Fibroblast of skin of left quadriceps (primary cell): ENCODE measurements at regions not wholly inside any gene's neighbourhood (a gene's known extent, or its start where the extent isn't known, plus 50 kb on each side); places are given as distances from the start of the nearest gene placed in this dataset.

ENCODE experiments used
- DNase-seq, 2 experiments: peaks; one replicate each; pipeline ENCODE4 v3.0.0-alpha.2; 2013; ENCODE audit warnings: low read depth in 2 of 2

DNA sequence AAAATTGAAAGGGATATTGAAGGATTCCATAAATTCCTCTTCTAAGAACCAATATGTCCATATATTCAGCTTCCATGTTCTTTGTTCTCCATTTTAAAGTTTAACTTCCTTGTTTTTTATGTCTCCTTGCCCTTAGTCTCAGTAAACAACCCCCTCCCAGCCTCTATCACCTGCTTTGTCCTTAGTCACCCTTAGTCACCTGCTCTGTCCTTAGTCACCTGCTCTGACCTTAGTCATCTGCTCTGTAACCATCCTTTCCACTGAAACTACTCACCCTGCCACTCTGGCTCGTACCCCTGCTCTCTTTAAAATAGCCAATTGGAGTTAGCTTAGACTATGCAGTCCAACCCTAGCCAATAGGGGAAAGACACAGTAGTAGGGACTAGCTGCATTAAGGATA lies 136.2 kb upstream of the TMEM106B start:
- no peak for DNase-seq

DNA sequence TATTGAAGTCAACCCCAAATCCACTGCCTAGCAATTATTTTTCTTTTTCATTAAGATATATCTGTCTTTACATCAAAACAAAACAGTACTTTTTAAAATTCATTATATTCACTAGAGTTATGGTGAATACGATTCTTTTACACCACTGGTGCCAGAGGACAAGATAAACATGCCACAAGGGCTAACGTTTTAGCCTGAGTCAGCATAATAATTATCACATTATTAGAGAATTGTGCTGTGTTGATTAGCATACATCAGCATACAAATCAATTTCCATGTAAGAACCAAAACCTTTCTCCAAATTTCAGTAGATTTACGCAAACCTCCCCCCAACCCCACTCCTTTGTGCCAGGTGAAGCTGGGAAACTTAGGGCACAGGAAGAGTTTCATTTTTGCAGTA lies 131.1 kb upstream of the TMEM106B start:
- DNase-seq, result no peak

DNA sequence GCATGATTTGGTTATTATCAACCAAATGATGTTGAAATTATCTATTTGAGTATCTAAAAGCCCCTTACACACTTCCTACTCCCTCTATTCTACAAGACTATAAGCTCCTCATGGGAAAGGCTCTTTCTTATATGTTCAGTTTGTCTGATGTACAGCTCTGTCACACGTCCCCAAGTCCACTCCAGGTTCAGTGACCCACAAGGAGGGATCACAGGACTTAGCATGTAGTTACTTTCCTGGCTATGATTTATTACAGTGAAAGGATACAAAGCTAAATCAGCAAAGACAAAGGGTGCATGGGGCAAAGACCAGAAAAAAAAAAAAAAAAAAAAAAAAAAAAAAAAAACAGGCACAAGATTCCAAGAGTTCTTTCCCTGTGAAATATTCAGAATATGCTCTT lies 125.6 kb upstream of the TMEM106B start:
- no peak for DNase-seq

- DNase-seq, result no peak
Observed at GRCh38 chr7:12089951-12090756, 120.9 kb upstream of the TMEM106B start.

GRCh38 chr7:12090757-12091221 lies 120.3 kb upstream of the TMEM106B start:
- no peak for DNase-seq

DNA sequence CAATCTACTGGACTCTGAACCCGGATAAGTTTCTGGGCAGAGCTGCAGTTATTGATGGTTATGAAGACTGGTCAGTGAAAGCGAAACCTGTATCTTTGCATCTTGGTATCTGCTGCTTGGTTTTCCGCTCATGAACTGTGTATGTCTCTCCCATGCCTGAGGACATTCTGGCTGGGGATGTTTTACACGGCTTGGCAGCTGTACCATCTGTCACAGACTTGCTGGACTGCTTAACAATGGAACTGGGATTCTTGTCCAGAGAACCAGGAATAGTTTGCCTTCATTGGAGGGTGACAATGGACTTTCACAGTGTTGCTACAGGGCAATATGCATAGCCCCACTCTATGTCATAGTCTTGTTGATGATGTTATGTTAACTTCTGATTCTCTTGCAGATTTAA lies 119.9 kb upstream of the TMEM106B start:
- no peak for DNase-seq

DNA sequence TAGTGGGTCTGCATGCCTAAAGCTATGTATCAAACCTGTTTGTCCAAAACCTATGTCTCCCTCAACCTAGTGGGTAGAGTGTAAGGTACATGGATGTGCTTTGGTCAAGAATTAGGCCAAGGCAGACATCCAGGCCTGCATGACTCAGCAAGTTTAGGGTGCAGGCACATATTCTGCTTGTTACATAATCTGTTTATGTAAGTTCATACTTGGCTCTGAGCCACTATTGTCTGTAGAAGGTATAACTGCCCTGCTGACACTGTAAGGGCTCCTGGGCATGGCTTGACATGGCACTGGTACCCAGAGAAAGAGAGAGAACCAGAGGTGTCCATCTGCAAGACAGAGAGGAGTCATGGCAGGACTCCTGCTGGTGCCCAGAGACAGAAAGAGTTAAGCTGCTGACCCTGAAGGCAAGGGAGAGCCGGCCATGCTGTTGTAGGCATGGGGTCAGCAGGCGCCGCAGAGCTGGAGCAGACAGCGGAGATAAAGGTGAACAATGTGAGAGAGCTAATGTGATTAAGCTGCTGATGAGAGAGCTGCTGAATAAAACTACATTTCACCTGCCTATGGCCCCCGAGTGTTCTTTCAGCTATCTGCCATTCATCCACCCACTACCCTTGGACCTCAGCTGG lies 118.5 kb upstream of the TMEM106B start:
- no peak for DNase-seq

DNA sequence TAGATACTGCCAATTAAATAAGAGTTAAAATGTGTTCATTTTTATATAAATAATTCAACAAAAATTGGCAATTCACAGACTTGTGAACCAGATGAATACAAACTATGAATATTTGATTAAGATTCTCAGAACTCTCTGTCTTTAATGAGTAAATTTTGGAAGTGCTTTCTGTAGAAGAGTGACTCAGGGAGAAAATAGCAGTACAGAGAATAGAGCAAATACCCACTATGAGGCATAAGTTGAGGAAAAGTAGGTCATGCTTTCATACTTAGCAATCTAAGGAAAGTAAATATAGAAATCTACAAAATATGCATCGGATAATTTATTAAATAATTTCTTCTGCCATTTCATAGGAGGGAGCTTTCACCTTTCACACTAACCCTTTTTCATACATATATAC lies 117.7 kb upstream of the TMEM106B start:
- no peak for DNase-seq

GRCh38 chr7:12094365-12094921 lies 116.7 kb upstream of the TMEM106B start:
- DNase-seq, result no peak

- DNase-seq, result no peak
Observed at GRCh38 chr7:12102126-12102525, 109.0 kb upstream of the TMEM106B start.

DNA sequence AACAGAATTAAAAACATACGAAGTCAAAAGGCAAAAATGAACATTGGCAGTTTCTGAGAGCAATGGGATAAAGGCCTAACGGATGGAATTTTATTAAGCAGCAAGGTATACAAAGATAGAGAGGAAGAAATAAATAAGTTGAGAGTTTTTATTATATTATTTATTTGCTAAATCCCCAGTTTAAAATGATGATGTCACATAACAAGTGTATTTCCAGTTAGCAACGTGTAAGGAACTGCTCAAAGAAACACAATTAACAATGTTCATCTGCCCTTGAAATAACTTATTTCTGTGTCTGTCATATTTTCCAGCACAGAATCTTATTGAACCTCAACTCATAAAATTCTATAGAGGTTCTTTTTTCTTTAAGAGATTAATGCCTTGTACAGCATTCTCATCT lies 108.6 kb upstream of the TMEM106B start:
- no peak for DNase-seq

DNA sequence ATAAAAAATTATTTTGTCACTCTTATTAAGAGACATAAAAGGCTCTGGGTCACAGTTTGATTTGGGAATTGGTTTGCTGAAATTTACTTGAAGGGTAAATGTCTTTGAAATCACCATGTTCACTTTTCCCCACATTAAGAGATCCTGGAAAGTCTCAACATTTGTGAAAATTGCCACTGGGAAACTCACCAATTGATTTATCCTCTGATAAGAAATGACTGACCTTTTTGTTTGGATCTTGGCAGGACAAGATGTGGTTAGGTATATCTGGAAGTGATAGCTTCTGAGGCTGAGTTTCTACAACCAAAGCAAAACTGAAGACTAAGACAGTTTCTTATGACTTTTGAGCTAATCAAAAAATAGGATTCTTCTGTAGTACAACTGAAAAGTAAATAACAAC lies 107.1 kb upstream of the TMEM106B start:
- DNase-seq, result no peak

GRCh38 chr7:12107381-12107780 lies 103.7 kb upstream of the TMEM106B start:
- DNase-seq, result no peak

- no peak for DNase-seq
Observed at GRCh38 chr7:12107841-12108254, 103.2 kb upstream of the TMEM106B start.

DNA sequence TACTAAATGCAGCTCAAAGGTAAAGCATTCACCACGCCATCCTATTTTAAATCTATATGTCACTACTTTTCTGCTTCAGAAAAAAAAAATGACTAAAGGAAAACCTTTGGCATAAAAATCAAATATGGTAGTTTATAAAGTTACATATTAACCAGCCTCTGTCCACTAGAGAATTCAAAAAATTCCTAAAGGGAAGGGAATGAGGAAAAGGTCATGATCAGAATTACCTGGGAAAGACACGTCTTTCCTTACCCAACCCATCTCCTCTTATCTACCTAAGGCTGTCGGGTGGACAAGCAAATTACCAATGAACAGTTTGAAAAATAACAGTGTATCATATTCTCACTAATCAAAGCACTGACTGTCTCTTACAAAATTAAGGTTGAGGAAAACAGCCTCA lies 100.7 kb upstream of the TMEM106B start:
- DNase-seq, result no peak

GRCh38 chr7:12111422-12112405 lies 99.4 kb upstream of the TMEM106B start:
- no peak for DNase-seq

DNA sequence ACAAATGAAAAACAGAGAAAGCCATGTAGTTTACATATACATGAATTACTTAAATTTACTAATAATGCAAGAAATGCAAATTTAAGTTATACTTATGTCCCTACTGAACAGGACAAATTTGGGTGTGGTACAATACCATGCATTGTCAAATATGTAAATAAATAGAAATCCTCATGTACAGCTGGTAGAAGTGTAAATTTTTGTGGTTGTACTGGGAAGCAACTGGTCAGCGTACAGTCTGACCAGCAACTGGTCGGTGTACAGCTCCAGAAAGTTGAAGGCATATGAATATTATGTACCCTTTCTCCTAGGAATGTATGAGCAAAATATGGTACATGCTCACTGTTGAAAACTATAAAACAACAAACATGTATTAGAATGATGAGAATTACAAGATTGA lies 93.9 kb upstream of the TMEM106B start:
- DNase-seq, result no peak

- DNase-seq, result no peak
Observed at GRCh38 chr7:12119620-12120303, 91.3 kb upstream of the TMEM106B start.

DNA sequence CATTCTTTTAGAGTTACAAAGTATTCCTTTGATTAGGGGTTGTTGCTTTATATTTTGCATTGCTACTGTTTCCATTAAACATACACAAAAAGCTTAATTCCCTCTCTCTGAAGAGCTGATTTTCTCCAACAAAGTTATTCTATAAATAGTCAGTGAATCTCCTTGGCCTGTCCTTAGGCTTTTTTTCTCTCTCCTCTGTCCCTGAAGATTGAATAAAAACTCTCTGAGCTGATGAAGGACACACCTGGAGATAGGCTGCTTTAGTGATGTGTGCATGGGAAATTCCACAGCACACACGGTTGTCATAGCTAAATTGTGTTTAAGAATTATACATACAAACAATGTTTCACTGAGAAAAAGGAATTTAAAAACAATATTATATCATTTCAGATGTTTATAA lies 90.5 kb upstream of the TMEM106B start:
- no peak for DNase-seq

GRCh38 chr7:12123172-12123571 lies 87.9 kb upstream of the TMEM106B start:
- no peak for DNase-seq

- no peak for DNase-seq
Observed at GRCh38 chr7:12124028-12124427, 87.1 kb upstream of the TMEM106B start.
